HEK293 (cell line): ENCODE measurements at regions not wholly inside any gene's neighbourhood (a gene's known extent, or its start where the extent isn't known, plus 50 kb on each side); places are given as distances from the start of the nearest gene placed in this dataset.

Experiments used
- CTCF ChIA-PET: fragments of 350-600 bp; formaldehyde crosslinking; extraction: SDS; loops from one replicate; lab custom pipeline; 2021; ENCODE audit warnings: antibody characterized with exemption; lab: Yijun Ruan, JAX
- POLR2A ChIA-PET: fragments of 300-600 bp; formaldehyde crosslinking; extraction: SDS; loops from one replicate; lab custom pipeline; 2020; ENCODE audit warnings: antibody characterized with exemption, inconsistent platforms; lab: Yijun Ruan, JAX
- H3K27ac ChIP-seq: fragments of 200-500 bp; sonication (Bioruptor generic); 2 replicates; pipeline ENCODE4 v1.5.1; 2014; ENCODE audit warnings: low read depth, low read length, control low read depth, inconsistent platforms; ENCODE audit errors: extremely low read depth
- H3K36me3 ChIP-seq, 2 experiments: fragments of 200-500 bp in 1 of 2; sonication (Bioruptor generic) in 1 of 2; 1 replicate in 1 of 2; 2 replicates in 1 of 2; pipeline ENCODE4 v1.5.1; 2014 to 2017; ENCODE audit warnings: inconsistent platforms in 2 of 2, low read length in 2 of 2; ENCODE audit not compliant: control insufficient read depth in 2 of 2, insufficient read depth in 1 of 2
- H3K4me1 ChIP-seq: fragments of 200-500 bp; sonication (Bioruptor generic); 2 replicates; pipeline ENCODE4 v1.5.1; 2014; ENCODE audit warnings: mild to moderate bottlenecking, low read length, inconsistent platforms; ENCODE audit not compliant: control insufficient read depth, insufficient read depth
- H3K4me3 ChIP-seq: 2 replicates; pipeline ENCODE4 v1.5.1; 2011; ENCODE audit warnings: low read depth, mild to moderate bottlenecking, control low read depth, low read length, moderate library complexity
- H3K9me3 ChIP-seq: fragments of 200-500 bp; sonication (Bioruptor generic); 2 replicates; pipeline ENCODE4 v1.5.1; 2014; ENCODE audit warnings: low read depth, low read length, inconsistent platforms; ENCODE audit not compliant: control insufficient read depth, insufficient read depth
- EGR2 ChIP-seq: fragments of 450-650 bp; formaldehyde crosslinking; IDR thresholded peaks from 2 replicates; pipeline ENCODE4 v1.5.1; 2016; ENCODE audit warnings: low read depth, missing biosample characterization, missing genetic modification characterization
- KLF1 ChIP-seq: fragments of 450-650 bp; formaldehyde crosslinking; IDR thresholded peaks from 2 replicates; pipeline ENCODE4 v1.5.1; 2016; ENCODE audit warnings: missing biosample characterization, missing genetic modification characterization
- KLF7 ChIP-seq: fragments of 450-650 bp; formaldehyde crosslinking; IDR thresholded peaks from 2 replicates; pipeline ENCODE4 v1.5.1; 2016; ENCODE audit warnings: missing biosample characterization, missing genetic modification characterization, borderline replicate concordance
- MZF1 ChIP-seq: fragments of 450-650 bp; formaldehyde crosslinking; IDR thresholded peaks from 2 replicates; pipeline ENCODE4 v1.5.1; 2017; ENCODE audit warnings: missing biosample characterization, missing genetic modification characterization, borderline replicate concordance
- TCF7L2 ChIP-seq: IDR thresholded peaks from 2 replicates; pipeline ENCODE4 v1.6.1; 2011; ENCODE audit warnings: low read depth, mild to moderate bottlenecking, inconsistent platforms, low read length, moderate library complexity, borderline replicate concordance
- YY1 ChIP-seq: fragments of 450-650 bp; formaldehyde crosslinking; IDR thresholded peaks from 2 replicates; pipeline ENCODE4 v1.5.1; 2018; ENCODE audit warnings: missing biosample characterization, missing genetic modification characterization
- YY2 ChIP-seq: fragments of 450-650 bp; formaldehyde crosslinking; IDR thresholded peaks from 2 replicates; pipeline ENCODE4 v1.5.1; 2016; ENCODE audit warnings: missing biosample characterization, missing genetic modification characterization
- ZBTB20 ChIP-seq: fragments of 450-650 bp; formaldehyde crosslinking; IDR thresholded peaks from 2 replicates; pipeline ENCODE4 v1.5.1; 2016; ENCODE audit warnings: missing biosample characterization, missing genetic modification characterization
- ZFHX2 ChIP-seq: fragments of 450-650 bp; formaldehyde crosslinking; conservative IDR thresholded peaks from 2 replicates; pipeline ENCODE4 v1.5.1; 2016; ENCODE audit warnings: missing biosample characterization, missing genetic modification characterization
- ZFP3 ChIP-seq: fragments of 450-650 bp; formaldehyde crosslinking; IDR thresholded peaks from 2 replicates; pipeline ENCODE4 v1.5.1; 2016; ENCODE audit warnings: low read depth, missing biosample characterization, missing genetic modification characterization
- ZFP69B ChIP-seq: fragments of 450-650 bp; formaldehyde crosslinking; IDR thresholded peaks from 2 replicates; pipeline ENCODE4 v1.5.1; 2016; ENCODE audit warnings: missing biosample characterization, missing genetic modification characterization
- ZNF175 ChIP-seq: fragments of 450-650 bp; formaldehyde crosslinking; IDR thresholded peaks from 2 replicates; pipeline ENCODE4 v1.5.1; 2016; ENCODE audit warnings: missing biosample characterization, missing genetic modification characterization
- ZNF274 ChIP-seq, 2 experiments: fragments of 200-500 bp in 1 of 2; fragments of 450-650 bp in 1 of 2; sonication (Bioruptor generic) in 1 of 2; formaldehyde crosslinking in 1 of 2; IDR thresholded peaks; 2 replicates each; pipeline versions ENCODE4 v1.5.1 to v1.6.1; 2014 to 2016; ENCODE audit warnings: borderline replicate concordance in 1 of 2, inconsistent platforms in 1 of 2, low read length in 1 of 2, missing biosample characterization in 1 of 2, missing genetic modification characterization in 1 of 2
- ZNF529 ChIP-seq: fragments of 450-650 bp; formaldehyde crosslinking; IDR thresholded peaks from 2 replicates; pipeline ENCODE4 v1.5.1; 2017; ENCODE audit warnings: missing genetic modification characterization, missing biosample characterization; ENCODE audit not compliant: insufficient replicate concordance
- ZNF580 ChIP-seq: fragments of 450-650 bp; formaldehyde crosslinking; IDR thresholded peaks from 2 replicates; pipeline ENCODE4 v1.5.1; 2016; ENCODE audit warnings: missing biosample characterization, missing genetic modification characterization
- ZNF658 ChIP-seq: fragments of 450-650 bp; formaldehyde crosslinking; IDR thresholded peaks from 2 replicates; pipeline ENCODE4; 2016; ENCODE audit warnings: missing biosample characterization, missing genetic modification characterization
- ZNF660 ChIP-seq: fragments of 450-650 bp; IDR thresholded peaks from 2 replicates; pipeline ENCODE4 v1.5.1; 2018; ENCODE audit warnings: missing biosample characterization, mild to moderate bottlenecking, missing genetic modification characterization
- TF ChIP-seq, protein P1 (sequence below): fragments of 450-650 bp; formaldehyde crosslinking; IDR thresholded peaks from 2 replicates; pipeline ENCODE4 v1.5.1; 2016; ENCODE audit warnings: missing biosample characterization, missing genetic modification characterization, borderline replicate concordance

DNA sequence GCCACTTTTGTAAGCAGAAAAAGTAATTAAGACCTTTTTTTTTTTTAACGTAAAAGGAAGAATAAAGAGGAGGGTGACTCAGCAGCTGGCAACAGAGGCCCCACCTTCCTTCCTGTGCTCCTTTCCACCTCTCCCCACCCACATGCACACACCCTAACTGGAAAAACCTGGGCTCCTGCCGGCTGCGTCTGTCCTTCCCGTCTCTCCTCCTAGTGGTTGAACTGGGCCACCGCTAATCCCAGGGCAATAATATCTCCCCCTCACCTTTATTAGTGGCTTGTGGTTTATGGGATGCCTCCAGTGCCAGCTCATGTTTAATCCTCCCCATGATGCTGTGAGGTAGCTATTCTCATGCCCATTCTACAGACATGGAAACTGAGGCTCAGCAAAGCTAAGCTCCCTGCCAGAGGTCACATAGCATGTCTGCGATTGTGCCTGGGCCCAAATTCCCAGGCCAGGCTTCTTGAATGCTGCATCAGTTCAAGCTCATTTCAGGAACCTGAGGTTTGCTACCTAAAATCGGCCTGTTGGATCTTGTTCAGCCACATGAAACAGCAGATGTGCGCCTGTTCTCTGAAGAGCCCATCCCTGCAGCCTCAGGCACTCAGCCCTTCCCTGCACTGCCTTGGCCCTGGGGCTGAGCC is 60.9 kb upstream of the IL17B start (continued):
- TF ChIP-seq ZFP69B (no peak), EGR2 (tag by site-specific recombination) (peak; percentile 76), ZNF660 (peak; percentile 54; the same call in 1 of the 2 replicates), ZNF580 (tag by site-specific recombination) (peak; percentile 79), ZFHX2 (peak; percentile 67), ZNF274 (IDR thresholded peaks at IDR 0.05; ENCODE audit: low read length) (no peak), ZNF274 (tag by site-specific recombination; IDR thresholded peaks at IDR 0.05; ENCODE audit: borderline replicate concordance) (no peak), KLF7 (tag by site-specific recombination) (0 out of 2 replicates have a peak, but pooled peaks have one; percentile 22), KLF1 (tag by site-specific recombination) (peak; percentile 39; the same call in 1 of the 2 replicates), TCF7L2 (no peak), ZNF658 (tag by site-specific recombination) (no peak)

GRCh38 chr5:149438711-149439132 is 59.6 kb upstream of the IL17B start:
- TF ChIP-seq ZNF175 (tag by site-specific recombination) (no peak), ZFP3 (tag by site-specific recombination) (no peak), MZF1 (tag by site-specific recombination) (peak; percentile 85; the same call in 1 of the 2 replicates), ZBTB20 (tag by site-specific recombination) (peak; percentile 46; the same call in 1 of the 2 replicates), YY2 (tag by site-specific recombination) (no peak), ZNF529 (no peak)
- POLR2A ChIA-PET, result interaction anchor here (2.5 kb wide), 1 partner anchor 112 kb away, joined by 6 read pairs; the partner anchor contains the start of gene CSNK1A1

DNA sequence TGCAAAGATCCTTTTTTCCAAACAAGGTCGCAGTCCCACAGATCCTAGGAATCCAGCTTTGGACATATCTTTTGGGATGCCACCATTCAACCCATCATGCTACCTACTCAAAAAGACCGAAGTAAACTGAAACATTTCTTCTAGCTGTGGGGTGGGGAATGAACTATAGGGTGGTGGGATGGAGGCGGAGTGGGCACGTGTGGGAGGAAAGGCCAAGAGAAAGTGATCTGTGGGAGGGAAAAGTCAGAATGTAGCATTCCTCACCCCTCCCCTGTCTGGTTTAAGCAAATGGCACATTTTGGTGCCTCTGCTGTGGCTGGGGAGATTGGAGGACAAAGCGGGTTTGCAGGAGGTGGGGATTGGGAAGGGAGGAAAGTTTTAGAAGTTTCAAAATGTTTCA is 59.2 kb upstream of the IL17B start:
- CTCF ChIA-PET, result interaction anchor here (0.6 to 9.5 kb wide), 9 partner anchors 8 to 127 kb away, joined by 3 to 212 read pairs (median 9); partner anchors contain the start of genes CSNK1A1 and IL17B
- Histone ChIP-seq H3K36me3 (no peaks in the 10 kb centered on the region), H3K27ac (no peak overlapping the region), H3K4me1 (no peaks in the 10 kb centered on the region), H3K4me3 (no peak overlapping the region), H3K9me3 (no peaks in the 10 kb centered on the region)
- POLR2A ChIA-PET, result interaction anchor here (2.5 kb wide), 1 partner anchor 113 kb away, joined by 6 read pairs; the partner anchor contains the start of gene CSNK1A1
- TF ChIP-seq ZFHX2 (peak; percentile 97), YY1 (tag by site-specific recombination) (no peak), EGR2 (tag by site-specific recombination) (peak; percentile 97)

More at GRCh38 chr5:149438711-149439132, 59.6 kb upstream of the IL17B start:
- Histone ChIP-seq H3K4me1 (no peaks in the 10 kb centered on the region), H3K27ac (no peak overlapping the region), H3K4me3 (no peak overlapping the region), H3K36me3 (no peaks in the 10 kb centered on the region), H3K9me3 (no peaks in the 10 kb centered on the region)
- CTCF ChIA-PET, result interaction anchor here (0.6 to 9.5 kb wide), 10 partner anchors 10 to 126 kb away, joined by 3 to 212 read pairs (median 8); partner anchors contain the start of genes CSNK1A1 and IL17B

DNA sequence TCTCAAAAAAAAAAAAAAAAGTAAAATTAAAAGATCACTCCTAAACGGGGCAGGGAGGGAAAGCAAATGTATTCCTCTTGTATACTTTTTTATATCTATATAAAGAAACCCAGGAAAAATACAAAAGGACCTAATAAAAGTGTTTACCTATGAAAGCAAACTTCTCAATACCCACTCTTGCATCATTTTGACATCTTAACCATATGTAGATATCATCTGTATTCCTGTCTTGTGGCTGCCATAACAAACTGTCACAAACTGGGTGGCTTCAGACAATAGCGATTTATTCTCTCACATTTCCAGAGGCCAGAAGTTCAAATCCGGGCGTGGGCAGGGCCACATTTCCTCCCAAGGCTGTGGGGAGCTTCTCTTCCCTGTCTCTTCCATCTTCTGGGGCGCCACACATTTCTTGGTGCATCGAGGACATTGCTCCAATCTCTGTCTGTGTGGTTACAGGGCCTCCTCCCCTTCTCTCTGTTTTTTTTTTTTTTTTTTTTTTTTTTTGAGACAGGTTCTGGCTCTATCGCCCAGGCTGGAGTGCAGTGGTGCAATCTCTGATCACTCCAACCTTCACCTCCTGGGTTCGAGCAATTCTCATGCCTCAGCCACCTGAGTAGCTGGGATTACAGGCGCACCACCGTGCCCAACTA is 58.4 kb upstream of the IL17B start:
- Histone ChIP-seq H3K4me3 (no peak overlapping the region), H3K4me1 (no peaks in the 10 kb centered on the region), H3K9me3 (no peaks in the 10 kb centered on the region), H3K36me3 (no peaks in the 10 kb centered on the region), H3K27ac (no peak overlapping the region)
- POLR2A ChIA-PET, result interaction anchor here (0.6 to 2.5 kb wide), 2 partner anchors 114 to 526 kb away, joined by 3 to 6 read pairs; partner anchors contain the start of gene CSNK1A1
- CTCF ChIA-PET, result interaction anchor here (0.7 to 9.5 kb wide), 5 partner anchors 9 to 129 kb away, joined by 4 to 212 read pairs (median 10); partner anchors contain the start of gene IL17B
- TF ChIP-seq, protein P1, sequence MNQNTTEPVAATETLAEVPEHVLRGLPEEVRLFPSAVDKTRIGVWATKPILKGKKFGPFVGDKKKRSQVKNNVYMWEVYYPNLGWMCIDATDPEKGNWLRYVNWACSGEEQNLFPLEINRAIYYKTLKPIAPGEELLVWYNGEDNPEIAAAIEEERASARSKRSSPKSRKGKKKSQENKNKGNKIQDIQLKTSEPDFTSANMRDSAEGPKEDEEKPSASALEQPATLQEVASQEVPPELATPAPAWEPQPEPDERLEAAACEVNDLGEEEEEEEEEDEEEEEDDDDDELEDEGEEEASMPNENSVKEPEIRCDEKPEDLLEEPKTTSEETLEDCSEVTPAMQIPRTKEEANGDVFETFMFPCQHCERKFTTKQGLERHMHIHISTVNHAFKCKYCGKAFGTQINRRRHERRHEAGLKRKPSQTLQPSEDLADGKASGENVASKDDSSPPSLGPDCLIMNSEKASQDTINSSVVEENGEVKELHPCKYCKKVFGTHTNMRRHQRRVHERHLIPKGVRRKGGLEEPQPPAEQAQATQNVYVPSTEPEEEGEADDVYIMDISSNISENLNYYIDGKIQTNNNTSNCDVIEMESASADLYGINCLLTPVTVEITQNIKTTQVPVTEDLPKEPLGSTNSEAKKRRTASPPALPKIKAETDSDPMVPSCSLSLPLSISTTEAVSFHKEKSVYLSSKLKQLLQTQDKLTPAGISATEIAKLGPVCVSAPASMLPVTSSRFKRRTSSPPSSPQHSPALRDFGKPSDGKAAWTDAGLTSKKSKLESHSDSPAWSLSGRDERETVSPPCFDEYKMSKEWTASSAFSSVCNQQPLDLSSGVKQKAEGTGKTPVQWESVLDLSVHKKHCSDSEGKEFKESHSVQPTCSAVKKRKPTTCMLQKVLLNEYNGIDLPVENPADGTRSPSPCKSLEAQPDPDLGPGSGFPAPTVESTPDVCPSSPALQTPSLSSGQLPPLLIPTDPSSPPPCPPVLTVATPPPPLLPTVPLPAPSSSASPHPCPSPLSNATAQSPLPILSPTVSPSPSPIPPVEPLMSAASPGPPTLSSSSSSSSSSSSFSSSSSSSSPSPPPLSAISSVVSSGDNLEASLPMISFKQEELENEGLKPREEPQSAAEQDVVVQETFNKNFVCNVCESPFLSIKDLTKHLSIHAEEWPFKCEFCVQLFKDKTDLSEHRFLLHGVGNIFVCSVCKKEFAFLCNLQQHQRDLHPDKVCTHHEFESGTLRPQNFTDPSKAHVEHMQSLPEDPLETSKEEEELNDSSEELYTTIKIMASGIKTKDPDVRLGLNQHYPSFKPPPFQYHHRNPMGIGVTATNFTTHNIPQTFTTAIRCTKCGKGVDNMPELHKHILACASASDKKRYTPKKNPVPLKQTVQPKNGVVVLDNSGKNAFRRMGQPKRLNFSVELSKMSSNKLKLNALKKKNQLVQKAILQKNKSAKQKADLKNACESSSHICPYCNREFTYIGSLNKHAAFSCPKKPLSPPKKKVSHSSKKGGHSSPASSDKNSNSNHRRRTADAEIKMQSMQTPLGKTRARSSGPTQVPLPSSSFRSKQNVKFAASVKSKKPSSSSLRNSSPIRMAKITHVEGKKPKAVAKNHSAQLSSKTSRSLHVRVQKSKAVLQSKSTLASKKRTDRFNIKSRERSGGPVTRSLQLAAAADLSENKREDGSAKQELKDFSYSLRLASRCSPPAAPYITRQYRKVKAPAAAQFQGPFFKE, result no peak
